MM.1S (cell line): ENCODE measurements at regions not wholly inside any gene's neighbourhood (a gene's known extent, or its start where the extent isn't known, plus 50 kb on each side); places are given as distances from the start of the nearest gene placed in this dataset.

Source experiments
- DNase-seq: peaks from one replicate; pipeline ENCODE4 v3.0.0-alpha.2; 2015
- H2AFZ ChIP-seq: fragments of 300-600 bp; sonication (generic); 2 replicates; pipeline ENCODE4 v1.6.0; 2016; ENCODE audit warnings: antibody characterized with exemption, low read length
- H3F3A ChIP-seq: fragments of 300-600 bp; sonication (generic); 2 replicates; pipeline ENCODE4 v1.6.1; 2016; ENCODE audit warnings: mild to moderate bottlenecking, antibody characterized with exemption, low read length, moderate library complexity, mixed read lengths; ENCODE audit not compliant: insufficient read depth
- H3K27ac ChIP-seq: fragments of 300-600 bp; sonication (generic); 2 replicates; pipeline ENCODE4 v1.5.1; 2016; ENCODE audit warnings: mild to moderate bottlenecking, low read length
- H3K27me3 ChIP-seq: fragments of 300-600 bp; sonication (generic); replicated peaks from 2 replicates; pipeline ENCODE4 v1.6.0; 2016; ENCODE audit warnings: low read length; ENCODE audit not compliant: insufficient read depth
- H3K36me3 ChIP-seq: fragments of 300-600 bp; sonication (generic); replicated peaks from 2 replicates; pipeline ENCODE4 v1.6.1; 2016; ENCODE audit warnings: mild to moderate bottlenecking, low read length, mixed read lengths; ENCODE audit not compliant: insufficient read depth
- H3K4me1 ChIP-seq: fragments of 300-600 bp; sonication (generic); 2 replicates; pipeline ENCODE4 v1.6.1; 2016; ENCODE audit warnings: low read length, mixed read lengths
- H3K4me2 ChIP-seq: fragments of 300-600 bp; sonication (generic); 2 replicates; pipeline ENCODE4 v1.6.0; 2016; ENCODE audit warnings: low read depth, low read length
- H3K4me3 ChIP-seq: fragments of 300-600 bp; sonication (generic); 2 replicates; pipeline ENCODE4 v1.5.1; 2016; ENCODE audit warnings: low read length, mixed read lengths
- H3K79me2 ChIP-seq: fragments of 300-600 bp; sonication (generic); 2 replicates; pipeline ENCODE4 v1.6.1; 2016; ENCODE audit warnings: mixed run types, low read length, mixed read lengths
- H3K9ac ChIP-seq: fragments of 300-600 bp; sonication (generic); 2 replicates; pipeline ENCODE4 v1.6.1; 2016; ENCODE audit warnings: low read length, mixed read lengths
- H3K9me2 ChIP-seq: fragments of 300-600 bp; sonication (generic); replicated peaks from 2 replicates; pipeline ENCODE4 v1.6.1; 2016; ENCODE audit warnings: mild to moderate bottlenecking, low read length, mixed read lengths; ENCODE audit not compliant: insufficient read depth
- H3K9me3 ChIP-seq: fragments of 300-600 bp; sonication (generic); replicated peaks from 2 replicates; pipeline ENCODE4 v1.6.1; 2016; ENCODE audit warnings: mild to moderate bottlenecking, low read length, mixed read lengths; ENCODE audit not compliant: insufficient read depth
- H4K20me1 ChIP-seq: fragments of 300-600 bp; sonication (generic); 2 replicates; pipeline ENCODE4 v1.6.1; 2016; ENCODE audit warnings: mild to moderate bottlenecking, low read length, moderate library complexity, mixed read lengths; ENCODE audit not compliant: insufficient read depth
- CTCF ChIP-seq: fragments of 300-600 bp; sonication (generic); IDR thresholded peaks from 2 replicates; pipeline ENCODE4 v1.5.1; 2016; ENCODE audit warnings: antibody characterized with exemption, low read length, mixed read lengths
- EZH2 ChIP-seq: fragments of 300-600 bp; sonication (generic); optimal IDR thresholded peaks from 2 replicates; pipeline ENCODE3; 2017; ENCODE audit warnings: low read depth, mild to moderate bottlenecking, antibody characterized with exemption, low read length, mixed read lengths
- EZH2phosphoT487 ChIP-seq: fragments of 300-600 bp; sonication (generic); IDR thresholded peaks from 2 replicates; pipeline ENCODE4 v1.6.1; 2018; ENCODE audit warnings: antibody characterized with exemption, low read length

GRCh38 chr6:168369786-168370185, 50.2 kb upstream of the DACT2 start:
- Histone ChIP-seq H3K27me3 (0 out of 2 replicates have a peak, but pooled peaks cover 2% of the 10 kb centered on the region), H3K4me1 (no peaks in the 10 kb centered on the region), H3K79me2 (no peaks in the 10 kb centered on the region), H3F3A (no peaks in the 10 kb centered on the region), H3K9me2 (no peaks in the 10 kb centered on the region), H3K27ac (no peak overlapping the region), H3K4me3 (no peak overlapping the region), H3K9ac (no peak overlapping the region), H3K9me3 (no peaks in the 10 kb centered on the region), H3K4me2 (no peak overlapping the region), H3K36me3 (no peaks in the 10 kb centered on the region), H4K20me1 (no peaks in the 10 kb centered on the region), H2AFZ (no peak overlapping the region)
- TF ChIP-seq CTCF (no peak), EZH2phosphoT487 (no peak), EZH2 (no peak)
- no peak for DNase-seq

- no peak overlapping the region for H3K4me2 ChIP-seq
- H3K36me3 ChIP-seq = no peaks in the 10 kb centered on the region
- H3K79me2 ChIP-seq = no peaks in the 10 kb centered on the region
- H3K9me2 ChIP-seq = no peaks in the 10 kb centered on the region
- 0 out of 2 replicates have a peak, but pooled peaks cover 2% of the 10 kb centered on the region for H3K27me3 ChIP-seq
- no peaks in the 10 kb centered on the region for H3F3A ChIP-seq
- H3K4me1 ChIP-seq = no peaks in the 10 kb centered on the region
- TF ChIP-seq EZH2phosphoT487 (no peak), CTCF (peak; percentile 53)
- no peak overlapping the region for H3K27ac ChIP-seq
- H3K9ac ChIP-seq = no peak overlapping the region
- H3K9me3 ChIP-seq = no peaks in the 10 kb centered on the region
- H4K20me1 ChIP-seq = no peaks in the 10 kb centered on the region
- DNase-seq = peak; percentile 14
- H3K4me3 ChIP-seq = no peak overlapping the region
- H2AFZ ChIP-seq = no peak overlapping the region
These were observed 50.9 kb upstream of the DACT2 start for GRCh38 chr6:168370310-168370991.

- Histone ChIP-seq H3K9me2 (no peaks in the 10 kb centered on the region), H3K9me3 (no peaks in the 10 kb centered on the region), H3K4me3 (no peak overlapping the region), H3K27ac (no peak overlapping the region), H3K36me3 (no peaks in the 10 kb centered on the region), H2AFZ (no peak overlapping the region), H3K9ac (no peak overlapping the region), H3K4me1 (no peaks in the 10 kb centered on the region), H3F3A (no peaks in the 10 kb centered on the region), H3K79me2 (no peaks in the 10 kb centered on the region), H3K4me2 (no peak overlapping the region), H4K20me1 (no peaks in the 10 kb centered on the region), H3K27me3 (0 out of 2 replicates have a peak, but pooled peaks cover 2% of the 10 kb centered on the region)
- TF ChIP-seq CTCF (no peak), EZH2phosphoT487 (no peak), EZH2 (no peak)
- no peak for DNase-seq
These were observed 51.6 kb upstream of the DACT2 start for GRCh38 chr6:168371185-168371584.
